ENCODE measurements at regions not wholly inside any gene's neighbourhood (a gene's known extent, or its start where the extent isn't known, plus 50 kb on each side); places are given as distances from the start of the nearest gene placed in this dataset.
A peak's percentile ranks its signal among the peaks of the same experiment; 100 is the strongest.

GRCh38 chr6:148177589-148178233, 164.9 kb upstream of the SASH1 start:
- DNase-seq = peak; percentile 68 to 73

GRCh38 chr6:148179786-148180185, 162.9 kb upstream of the SASH1 start:
- DNase-seq = peak; percentile 47 to 58

- no peak for DNase-seq
Observed at GRCh38 chr6:148182378-148182777, 160.3 kb upstream of the SASH1 start.

DNA sequence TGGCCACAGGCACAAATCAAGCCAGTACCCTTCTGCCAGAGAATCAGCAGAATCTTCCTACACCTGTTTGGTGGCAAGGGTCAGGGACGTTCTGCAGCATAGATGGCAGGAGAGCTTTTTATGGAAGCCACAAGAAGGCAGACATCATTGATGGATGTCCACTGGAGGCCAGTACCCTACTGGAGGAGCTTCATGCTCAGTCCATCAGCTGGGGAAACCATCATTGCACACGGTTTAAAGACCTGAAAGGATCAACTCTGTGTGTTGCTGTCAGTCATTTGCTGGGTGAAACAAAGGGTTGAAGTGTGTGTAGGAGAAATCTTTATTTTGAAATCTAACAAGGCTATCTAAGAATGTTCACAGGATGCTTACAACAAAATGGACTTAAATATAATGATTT, 158.9 kb upstream of the SASH1 start:
- DNase-seq = no peak

- no peak for DNase-seq
Observed at GRCh38 chr6:148186916-148187315, 155.7 kb upstream of the SASH1 start.

DNA sequence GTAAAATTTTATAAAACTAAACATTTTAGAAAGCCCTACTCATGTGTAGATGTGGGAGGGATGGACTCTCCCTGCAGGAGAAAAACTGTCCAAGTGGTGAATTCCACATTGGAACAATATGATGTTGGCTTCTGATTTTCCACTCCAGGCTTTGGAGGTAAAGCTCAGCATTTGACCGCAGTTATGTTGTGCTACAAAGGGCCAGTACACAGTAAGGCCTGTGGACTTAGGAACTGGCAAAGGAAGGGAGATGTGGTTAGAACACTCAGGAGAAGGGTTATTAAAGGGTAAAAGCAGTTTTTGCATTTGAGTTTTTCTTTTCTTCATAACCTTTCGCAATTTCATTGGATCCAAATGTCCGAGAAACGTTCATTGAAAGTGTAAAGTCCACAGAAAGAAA, 150.3 kb upstream of the SASH1 start:
- DNase-seq = no peak

DNA sequence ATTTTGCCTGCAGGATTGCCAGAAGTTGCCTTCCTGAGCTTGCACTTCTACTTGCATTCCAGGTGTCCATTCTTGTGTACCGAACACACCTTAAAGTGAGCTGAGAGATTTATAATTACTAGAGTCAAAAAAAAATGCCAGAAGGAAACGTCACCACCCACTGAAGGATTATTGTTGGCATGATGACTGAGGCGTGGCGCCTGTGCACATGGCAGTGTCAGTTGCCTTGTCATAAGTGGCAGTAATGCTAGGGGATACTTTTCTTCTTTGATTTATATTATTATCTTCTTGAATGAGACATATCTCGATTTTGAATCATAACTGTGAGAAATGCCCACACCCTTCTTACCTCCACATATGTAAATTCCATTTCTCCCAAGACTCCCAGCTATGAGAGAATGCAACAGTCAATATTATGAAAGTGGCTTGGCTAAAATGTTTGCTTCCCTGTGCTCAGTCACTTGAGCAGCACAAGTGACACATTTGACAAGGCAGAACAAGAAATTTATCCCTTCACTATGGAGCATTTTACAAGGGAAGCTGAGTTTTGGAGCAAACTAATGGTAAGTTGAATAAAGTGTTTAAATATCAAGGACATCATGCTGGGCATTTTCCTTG, 149.5 kb upstream of the SASH1 start:
- no peak for DNase-seq

- no peak for DNase-seq
Observed at GRCh38 chr6:148195511-148195910, 147.1 kb upstream of the SASH1 start.

GRCh38 chr6:148199584-148199983, 143.1 kb upstream of the SASH1 start:
- no peak for DNase-seq

- peak; percentile 78 for DNase-seq
Observed at GRCh38 chr6:148200293-148200692, 142.3 kb upstream of the SASH1 start.

- no peak for DNase-seq
Observed at GRCh38 chr6:148200781-148201180, 141.9 kb upstream of the SASH1 start.

DNA sequence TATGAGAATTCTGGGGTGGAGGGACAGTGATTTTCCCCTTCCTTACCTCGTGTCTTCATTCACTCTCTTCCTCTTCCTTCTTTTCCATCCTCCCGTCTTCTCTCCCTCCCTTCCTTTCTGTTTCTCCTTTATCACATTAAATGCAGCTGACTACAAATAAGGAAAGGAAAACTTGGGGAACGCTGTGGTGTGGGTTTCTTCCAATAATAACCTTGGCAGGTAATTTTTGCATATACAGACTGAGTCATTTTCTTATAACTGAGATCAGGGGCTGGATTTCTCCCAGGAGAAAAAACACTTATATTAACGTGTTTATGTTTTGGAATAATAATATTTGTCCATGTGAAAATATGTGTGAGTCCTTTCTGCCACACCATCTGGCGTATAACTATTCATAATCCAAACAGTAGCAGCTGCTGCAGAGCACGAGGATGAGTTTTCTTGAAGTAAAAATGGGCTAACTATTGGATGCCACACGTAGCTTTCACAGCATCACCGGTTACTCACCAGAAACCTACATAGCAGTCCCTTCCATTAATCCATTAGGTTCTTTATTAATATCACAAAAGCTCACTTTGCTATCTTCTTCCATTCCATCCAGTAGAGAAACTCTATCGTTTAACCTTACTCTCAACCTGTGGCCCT, 139.2 kb upstream of the SASH1 start:
- DNase-seq = peak in 1 of 2 experiments; percentile 20

GRCh38 chr6:148203970-148204369, 138.7 kb upstream of the SASH1 start:
- peak; percentile 17 to 33 for DNase-seq

DNA sequence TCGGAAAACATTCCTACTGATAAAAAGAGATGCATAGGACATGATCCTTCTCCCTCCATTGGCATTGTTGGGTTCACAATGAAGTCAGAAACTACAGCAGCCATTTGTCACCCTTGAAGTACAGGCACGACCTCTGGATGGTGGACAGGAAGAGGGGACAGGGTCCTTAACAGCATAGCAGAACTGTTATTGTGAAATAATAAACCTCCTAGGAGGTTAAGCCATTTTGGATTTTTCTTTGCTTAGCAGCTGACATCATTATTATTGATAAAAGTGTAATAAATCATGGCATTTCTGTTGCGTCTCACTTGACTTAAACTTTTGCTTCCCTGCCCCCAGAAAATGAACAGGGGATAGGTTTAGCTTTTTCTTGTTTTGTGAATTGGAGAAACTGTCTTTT, 134.3 kb upstream of the SASH1 start:
- DNase-seq = no peak

GRCh38 chr6:148211777-148212324, 130.8 kb upstream of the SASH1 start:
- DNase-seq = no peak

DNA sequence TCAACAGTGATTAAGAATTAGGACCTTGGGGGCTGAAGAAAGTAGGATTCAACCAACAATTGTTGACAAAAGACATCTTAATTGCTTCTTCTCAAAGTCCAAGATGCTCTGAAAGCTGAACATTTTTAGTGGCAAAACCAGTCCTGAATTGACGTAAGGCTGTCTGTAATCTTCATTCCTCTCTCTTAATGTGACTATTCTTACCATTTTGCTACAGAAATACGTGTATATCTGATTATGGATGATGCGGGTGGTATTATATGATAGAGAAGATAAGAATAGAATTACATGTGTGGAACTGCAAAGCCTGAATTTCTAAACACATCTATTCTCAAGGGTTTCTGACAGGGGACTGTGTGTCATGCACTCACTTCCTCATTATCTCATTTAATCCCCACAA, 130.3 kb upstream of the SASH1 start:
- no peak for DNase-seq

DNA sequence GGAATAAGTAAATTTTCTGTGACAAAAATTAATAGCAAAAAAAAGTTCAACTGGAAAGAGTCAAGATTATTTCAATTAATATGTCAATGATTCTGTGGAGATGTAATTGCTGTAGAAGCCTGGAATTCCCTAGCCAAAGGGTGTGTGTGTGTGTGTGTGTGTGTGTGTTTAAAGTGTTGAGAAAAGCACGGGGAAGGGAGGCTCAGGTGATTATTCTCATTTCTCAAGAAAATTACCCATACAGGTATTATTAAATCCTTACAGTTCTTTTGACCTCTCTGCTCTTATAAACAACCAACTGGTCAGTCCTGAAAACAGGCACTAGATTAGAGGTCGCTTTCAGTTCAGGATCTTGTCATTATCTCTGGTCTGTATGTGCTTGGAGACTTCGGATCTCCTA, 129.3 kb upstream of the SASH1 start:
- DNase-seq = no peak

- DNase-seq = no peak
Observed at GRCh38 chr6:148214667-148215066, 128.0 kb upstream of the SASH1 start.

GRCh38 chr6:148217051-148217450, 125.6 kb upstream of the SASH1 start:
- DNase-seq = no peak

DNA sequence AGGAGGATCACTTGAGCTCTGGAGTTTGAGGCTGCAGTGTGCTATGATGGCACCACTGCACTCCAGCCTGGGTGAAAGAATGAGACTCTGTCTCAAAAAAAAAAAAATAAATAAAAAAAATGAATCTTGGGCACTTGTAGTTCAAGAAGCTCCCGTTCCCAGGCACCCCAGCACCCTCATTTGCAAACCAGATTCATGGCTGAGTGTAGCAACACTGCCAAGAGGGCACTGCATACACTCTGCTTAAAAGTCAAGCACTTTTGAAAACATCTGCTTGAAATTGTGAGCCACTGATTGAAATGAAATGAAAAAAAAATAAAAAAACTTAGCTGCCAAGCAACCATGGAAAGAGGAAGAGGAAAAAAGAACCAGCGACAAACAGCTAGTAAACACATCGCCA, 124.7 kb upstream of the SASH1 start:
- DNase-seq = no peak

GRCh38 chr6:148218542-148219258, 123.9 kb upstream of the SASH1 start:
- DNase-seq = no peak

DNA sequence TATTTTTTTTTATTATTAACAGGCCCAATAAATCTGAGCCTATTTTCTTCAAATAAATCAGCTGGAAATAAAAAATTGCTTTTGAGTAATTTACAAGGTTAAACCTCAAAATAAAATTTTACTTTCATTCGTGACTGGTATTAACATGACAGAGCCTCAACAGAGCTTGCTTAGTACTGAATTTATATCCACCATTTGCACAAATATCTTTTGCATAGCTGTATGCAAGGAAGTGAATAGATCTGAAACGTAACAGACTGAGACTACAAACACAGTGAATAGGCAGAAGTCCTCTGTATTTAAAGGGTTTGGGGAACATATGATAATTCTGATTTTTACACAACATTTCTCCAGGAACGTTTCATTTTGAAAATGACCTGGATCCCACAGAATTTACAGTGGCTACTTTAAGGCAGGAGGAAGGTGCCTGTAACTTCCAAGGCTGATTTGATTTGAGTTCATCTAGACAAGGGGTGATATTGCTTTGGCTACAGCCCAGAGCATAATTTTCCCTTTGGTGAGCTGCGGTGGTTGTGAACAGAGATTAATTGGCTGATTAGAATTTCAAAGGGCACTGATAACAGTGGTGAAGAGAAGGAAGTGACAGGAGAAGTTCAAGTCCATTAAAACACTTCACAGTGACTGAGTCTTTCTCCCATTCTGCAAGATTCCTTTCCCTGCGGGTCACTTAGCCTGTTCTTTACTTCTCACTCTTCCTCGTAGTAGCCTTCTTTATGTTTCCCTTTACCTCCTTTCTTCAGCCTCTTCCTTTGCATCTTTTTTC, 121.2 kb upstream of the SASH1 start:
- DNase-seq = no peak

DNA sequence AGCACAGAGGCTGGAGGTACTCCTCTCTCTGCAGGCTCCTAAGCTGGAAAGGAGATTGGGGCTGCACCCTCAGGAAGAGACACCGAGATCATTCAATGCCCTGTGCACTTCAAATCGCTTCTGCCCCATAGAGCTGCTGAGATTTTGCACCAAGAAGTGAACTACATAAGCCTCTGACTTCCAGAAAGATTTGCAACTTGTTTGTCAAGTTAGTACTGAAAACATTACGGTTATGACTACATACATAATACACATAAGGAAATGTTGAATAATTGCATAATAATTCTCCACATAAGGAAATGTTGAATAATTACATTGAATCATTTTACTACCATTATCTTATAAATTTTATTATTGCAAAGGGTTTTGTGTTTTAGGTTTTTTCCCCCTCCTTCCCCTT, 120.3 kb upstream of the SASH1 start:
- DNase-seq = no peak
